Fibroblast of the aortic adventitia (primary cell): ENCODE measurements at regions not wholly inside any gene's neighbourhood (a gene's known extent, or its start where the extent isn't known, plus 50 kb on each side); places are given as distances from the start of the nearest gene placed in this dataset.
A peak's percentile ranks its signal among the peaks of the same experiment; 100 is the strongest.

Experiments
- DNase-seq: peaks from one replicate; pipeline ENCODE4 v3.0.0-alpha.2; 2010; ENCODE audit warnings: low read depth
- H3K4me3 ChIP-seq: 2 replicates; pipeline ENCODE4 v1.5.1; 2011; ENCODE audit warnings: low read depth, mild to moderate bottlenecking, control low read depth, low read length, moderate library complexity
- TF ChIP-seq, protein P1 (sequence below): IDR thresholded peaks from 2 replicates; pipeline ENCODE4 v1.5.1; 2011; ENCODE audit warnings: mild to moderate bottlenecking, low read length, control low read depth, inconsistent platforms; ENCODE audit not compliant: insufficient read depth

- peak; percentile 14 for DNase-seq
- TF ChIP-seq, protein P1, sequence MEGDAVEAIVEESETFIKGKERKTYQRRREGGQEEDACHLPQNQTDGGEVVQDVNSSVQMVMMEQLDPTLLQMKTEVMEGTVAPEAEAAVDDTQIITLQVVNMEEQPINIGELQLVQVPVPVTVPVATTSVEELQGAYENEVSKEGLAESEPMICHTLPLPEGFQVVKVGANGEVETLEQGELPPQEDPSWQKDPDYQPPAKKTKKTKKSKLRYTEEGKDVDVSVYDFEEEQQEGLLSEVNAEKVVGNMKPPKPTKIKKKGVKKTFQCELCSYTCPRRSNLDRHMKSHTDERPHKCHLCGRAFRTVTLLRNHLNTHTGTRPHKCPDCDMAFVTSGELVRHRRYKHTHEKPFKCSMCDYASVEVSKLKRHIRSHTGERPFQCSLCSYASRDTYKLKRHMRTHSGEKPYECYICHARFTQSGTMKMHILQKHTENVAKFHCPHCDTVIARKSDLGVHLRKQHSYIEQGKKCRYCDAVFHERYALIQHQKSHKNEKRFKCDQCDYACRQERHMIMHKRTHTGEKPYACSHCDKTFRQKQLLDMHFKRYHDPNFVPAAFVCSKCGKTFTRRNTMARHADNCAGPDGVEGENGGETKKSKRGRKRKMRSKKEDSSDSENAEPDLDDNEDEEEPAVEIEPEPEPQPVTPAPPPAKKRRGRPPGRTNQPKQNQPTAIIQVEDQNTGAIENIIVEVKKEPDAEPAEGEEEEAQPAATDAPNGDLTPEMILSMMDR, result no peak
- H3K4me3 ChIP-seq, result no peak overlapping the region
Observed at GRCh38 chr4:132587626-132588025, 561.5 kb upstream of the PCDH10 start.

DNA sequence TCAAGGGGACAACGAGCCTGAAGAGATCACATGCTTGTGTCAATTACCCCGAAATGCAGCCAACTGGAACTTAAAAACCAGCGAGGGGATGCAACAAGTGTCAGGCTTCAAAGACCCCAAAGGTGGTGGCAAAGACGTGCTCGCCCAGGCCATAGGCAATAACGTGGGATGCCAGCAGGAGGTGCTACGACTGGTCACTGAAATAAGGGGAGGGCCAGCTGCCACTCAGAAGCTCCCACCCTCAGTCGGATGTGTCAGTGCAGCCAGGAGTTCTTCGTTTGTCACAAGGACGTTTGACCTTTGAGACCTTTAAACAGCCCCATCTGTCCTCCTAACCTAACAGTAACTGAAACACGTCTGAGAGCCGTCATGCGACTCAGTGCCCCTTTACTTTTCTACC, 556.8 kb upstream of the PCDH10 start:
- no peak overlapping the region for H3K4me3 ChIP-seq
- DNase-seq, result no peak
- TF ChIP-seq, protein P1, result no peak

DNA sequence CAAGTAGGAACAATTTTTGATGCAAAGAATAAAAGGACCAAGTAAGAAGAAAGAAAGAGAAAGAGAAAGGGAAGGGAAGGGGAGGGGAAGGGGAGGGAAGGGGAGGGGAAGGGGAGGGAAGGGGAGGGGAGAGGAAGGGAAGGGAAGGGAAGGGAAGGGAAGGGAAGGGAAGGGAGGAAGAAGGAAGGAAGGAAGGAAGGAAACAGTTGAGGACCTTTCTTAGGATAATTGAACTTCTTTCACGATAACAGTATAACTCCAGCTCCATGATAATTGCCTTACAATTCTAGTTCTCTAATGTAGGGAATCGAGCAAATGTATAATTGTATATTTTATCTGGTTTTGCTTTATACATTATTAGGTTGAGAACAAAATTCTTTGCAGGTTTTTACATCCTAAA, 556.2 kb upstream of the PCDH10 start:
- DNase-seq, result no peak
- TF ChIP-seq, protein P1, result no peak
- no peak overlapping the region for H3K4me3 ChIP-seq

DNA sequence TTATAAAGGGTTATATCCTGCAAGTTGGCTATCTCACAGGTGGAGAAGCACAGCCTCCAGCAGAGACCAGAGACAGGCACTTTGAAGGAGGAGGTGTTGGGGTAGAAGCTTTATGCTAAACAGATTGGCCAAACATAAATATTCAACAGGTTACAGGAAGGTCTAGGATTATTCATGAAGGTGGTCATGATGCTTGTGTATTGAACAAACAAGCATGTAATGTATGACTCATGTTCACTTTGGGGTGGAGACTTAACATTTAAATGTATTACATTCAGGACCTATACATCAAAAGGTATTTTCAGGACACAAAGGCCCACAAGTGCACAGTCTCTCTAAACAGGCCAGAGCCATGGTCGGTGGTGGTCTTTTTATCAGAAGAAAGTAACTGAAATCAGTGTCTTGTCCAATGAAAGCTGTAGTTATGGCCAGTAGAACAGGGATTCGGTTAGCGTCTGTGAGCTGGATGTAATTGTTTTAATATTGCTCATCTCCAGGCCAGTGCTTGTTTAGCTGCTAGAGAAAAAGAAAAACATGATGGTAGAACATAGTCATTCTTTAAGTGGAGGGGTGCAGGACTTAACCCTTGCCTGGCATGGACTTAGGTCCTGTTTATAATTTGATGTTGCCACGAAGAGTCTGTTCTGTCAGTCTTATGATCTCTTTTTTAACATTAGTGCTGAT, 555.2 kb upstream of the PCDH10 start:
- H3K4me3 ChIP-seq, result no peak overlapping the region
- DNase-seq, result no peak
- TF ChIP-seq, protein P1, result no peak

DNA sequence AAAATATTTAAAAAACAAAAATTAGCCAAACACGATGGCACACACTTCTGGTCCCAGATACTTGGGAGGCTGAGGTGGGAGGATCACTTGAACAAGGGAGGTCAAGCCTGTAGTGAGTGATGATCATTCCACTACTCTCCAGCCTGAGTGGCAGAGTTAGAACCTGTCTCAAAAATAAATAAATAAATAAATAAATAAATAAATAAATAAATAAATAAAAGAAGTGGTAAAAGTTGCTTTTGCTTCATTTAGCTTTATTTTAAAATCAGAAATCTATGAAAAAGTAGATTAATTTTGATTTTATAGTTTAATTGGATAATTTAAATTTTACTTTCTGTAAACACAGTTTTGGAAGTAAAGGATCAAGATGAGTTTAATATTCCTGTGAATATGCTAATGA, 552.9 kb upstream of the PCDH10 start:
- no peak overlapping the region for H3K4me3 ChIP-seq
- TF ChIP-seq, protein P1, result no peak
- DNase-seq, result no peak

GRCh38 chr4:132605551-132605950, 543.5 kb upstream of the PCDH10 start:
- TF ChIP-seq, protein P1, result no peak
- DNase-seq, result no peak
- no peak overlapping the region for H3K4me3 ChIP-seq

- TF ChIP-seq, protein P1, result peak; percentile 36
- peak; percentile 28 for DNase-seq
- H3K4me3 ChIP-seq, result no peak overlapping the region
Observed at GRCh38 chr4:132614682-132615081, 534.4 kb upstream of the PCDH10 start.
